Coronary artery (tissue), 2 donors: ENCODE measurements at regions not wholly inside any gene's neighbourhood (a gene's known extent, or its start where the extent isn't known, plus 50 kb on each side); places are given as distances from the start of the nearest gene placed in this dataset.

ENCODE experiments used
- DNase-seq: peaks from one replicate; pipeline ENCODE4 v3.0.0-alpha.2; 2017; ENCODE audit warnings: low spot score
- H3K27ac ChIP-seq, 2 donors: fragments of 200-600 bp; sonication (generic); one replicate each; pipeline ENCODE4 v1.5.1; 2016 to 2019
- H3K4me3 ChIP-seq: fragments of 200-600 bp; sonication (generic); 2 replicates; pipeline ENCODE4 v1.5.1; 2016; ENCODE audit warnings: mild to moderate bottlenecking, moderate library complexity
- CTCF ChIP-seq: fragments of 200-600 bp; sonication (generic); IDR thresholded peaks from one replicate; pipeline ENCODE4 v1.5.1; 2019; ENCODE audit warnings: antibody characterized with exemption

GRCh38 chr14:44436458-44436857 is 70.6 kb downstream of the FSCB start:
- TF ChIP-seq CTCF = no peak
- H3K4me3 ChIP-seq = no peak overlapping the region
- DNase-seq = no peak
- no peak overlapping the region for H3K27ac ChIP-seq

GRCh38 chr14:44428231-44428945 is 78.7 kb downstream of the FSCB start:
- TF ChIP-seq CTCF = no peak
- Histone ChIP-seq H3K27ac (no peak overlapping the region), H3K4me3 (no peak overlapping the region)
- no peak for DNase-seq

GRCh38 chr14:44422699-44423098 is 84.4 kb downstream of the FSCB start:
- Histone ChIP-seq H3K27ac (no peak overlapping the region), H3K4me3 (no peak overlapping the region)
- no peak for DNase-seq
- TF ChIP-seq CTCF = no peak

- Histone ChIP-seq H3K4me3 (no peak overlapping the region), H3K27ac (no peak overlapping the region)
- no peak for TF ChIP-seq CTCF
- DNase-seq = no peak
Observed at GRCh38 chr14:44420226-44420625, 86.9 kb downstream of the FSCB start.

- Histone ChIP-seq H3K4me3 (no peak overlapping the region), H3K27ac (no peak overlapping the region)
- no peak for TF ChIP-seq CTCF
- no peak for DNase-seq
Observed at GRCh38 chr14:44418856-44419255, 88.2 kb downstream of the FSCB start.

- no peak for TF ChIP-seq CTCF
- Histone ChIP-seq H3K27ac (no peak overlapping the region), H3K4me3 (no peak overlapping the region)
- no peak for DNase-seq
Observed at GRCh38 chr14:44417809-44418208, 89.3 kb downstream of the FSCB start.

GRCh38 chr14:44414646-44415045 is 92.4 kb downstream of the FSCB start:
- DNase-seq = no peak
- Histone ChIP-seq H3K4me3 (no peak overlapping the region), H3K27ac (no peak overlapping the region)
- TF ChIP-seq CTCF = no peak
